HEK293 (cell line): ENCODE measurements at regions not wholly inside any gene's neighbourhood (a gene's known extent, or its start where the extent isn't known, plus 50 kb on each side); places are given as distances from the start of the nearest gene placed in this dataset.

Source experiments
- CTCF ChIA-PET: fragments of 350-600 bp; formaldehyde crosslinking; extraction: SDS; loops from one replicate; lab custom pipeline; 2021; ENCODE audit warnings: antibody characterized with exemption; lab: Yijun Ruan, JAX
- POLR2A ChIA-PET: fragments of 300-600 bp; formaldehyde crosslinking; extraction: SDS; loops from one replicate; lab custom pipeline; 2020; ENCODE audit warnings: antibody characterized with exemption, inconsistent platforms; lab: Yijun Ruan, JAX
- H3K27ac ChIP-seq: fragments of 200-500 bp; sonication (Bioruptor generic); 2 replicates; pipeline ENCODE4 v1.5.1; 2014; ENCODE audit warnings: low read depth, low read length, control low read depth, inconsistent platforms; ENCODE audit errors: extremely low read depth
- H3K36me3 ChIP-seq, 2 experiments: fragments of 200-500 bp in 1 of 2; sonication (Bioruptor generic) in 1 of 2; 1 replicate in 1 of 2; 2 replicates in 1 of 2; pipeline ENCODE4 v1.5.1; 2014 to 2017; ENCODE audit warnings: inconsistent platforms in 2 of 2, low read length in 2 of 2; ENCODE audit not compliant: control insufficient read depth in 2 of 2, insufficient read depth in 1 of 2
- H3K4me1 ChIP-seq: fragments of 200-500 bp; sonication (Bioruptor generic); 2 replicates; pipeline ENCODE4 v1.5.1; 2014; ENCODE audit warnings: mild to moderate bottlenecking, low read length, inconsistent platforms; ENCODE audit not compliant: control insufficient read depth, insufficient read depth
- H3K4me3 ChIP-seq: 2 replicates; pipeline ENCODE4 v1.5.1; 2011; ENCODE audit warnings: low read depth, mild to moderate bottlenecking, control low read depth, low read length, moderate library complexity
- H3K9me3 ChIP-seq: fragments of 200-500 bp; sonication (Bioruptor generic); 2 replicates; pipeline ENCODE4 v1.5.1; 2014; ENCODE audit warnings: low read depth, low read length, inconsistent platforms; ENCODE audit not compliant: control insufficient read depth, insufficient read depth
- GLIS2 ChIP-seq: fragments of 450-650 bp; formaldehyde crosslinking; IDR thresholded peaks from 2 replicates; pipeline ENCODE4 v1.5.1; 2016; ENCODE audit warnings: missing biosample characterization, missing genetic modification characterization
- HOXC10 ChIP-seq: sonication (generic); formaldehyde crosslinking; IDR thresholded peaks from 2 replicates; pipeline ENCODE4 v1.8.1; 2023; ENCODE audit warnings: mild to moderate bottlenecking, missing genetic modification reagents
- KLF9 ChIP-seq: fragments of 450-650 bp; formaldehyde crosslinking; IDR thresholded peaks from 2 replicates; pipeline ENCODE4 v1.5.1; 2016; ENCODE audit warnings: missing biosample characterization, missing genetic modification characterization, low read depth
- TRIM28 ChIP-seq: IDR thresholded peaks from 2 replicates; pipeline ENCODE4 v1.6.1; 2011; ENCODE audit warnings: low read length, control low read depth, borderline replicate concordance
- ZBTB7A ChIP-seq: fragments of 450-650 bp; formaldehyde crosslinking; IDR thresholded peaks from 2 replicates; pipeline ENCODE4 v1.5.1; 2016; ENCODE audit warnings: low read depth, missing biosample characterization, missing genetic modification characterization
- ZFP3 ChIP-seq: fragments of 450-650 bp; formaldehyde crosslinking; IDR thresholded peaks from 2 replicates; pipeline ENCODE4 v1.5.1; 2016; ENCODE audit warnings: low read depth, missing biosample characterization, missing genetic modification characterization
- ZNF16 ChIP-seq: fragments of 450-650 bp; formaldehyde crosslinking; IDR thresholded peaks from 2 replicates; pipeline ENCODE4 v1.5.1; 2016; ENCODE audit warnings: low read depth, missing biosample characterization, missing genetic modification characterization
- ZNF174 ChIP-seq: fragments of 450-650 bp; formaldehyde crosslinking; IDR thresholded peaks from 2 replicates; pipeline ENCODE4 v1.5.0; 2017; ENCODE audit warnings: missing biosample characterization, mild to moderate bottlenecking, missing genetic modification characterization
- ZNF23 ChIP-seq: fragments of 450-650 bp; formaldehyde crosslinking; IDR thresholded peaks from 2 replicates; pipeline ENCODE4 v1.5.1; 2016; ENCODE audit warnings: missing biosample characterization, missing genetic modification characterization, borderline replicate concordance
- ZNF416 ChIP-seq: fragments of 450-650 bp; formaldehyde crosslinking; IDR thresholded peaks from 2 replicates; pipeline ENCODE4 v1.5.1; 2016; ENCODE audit warnings: missing biosample characterization, missing genetic modification characterization
- ZNF48 ChIP-seq: fragments of 450-650 bp; formaldehyde crosslinking; IDR thresholded peaks from 2 replicates; pipeline ENCODE4 v1.5.1; 2016; ENCODE audit warnings: missing biosample characterization, missing genetic modification characterization
- ZNF600 ChIP-seq: fragments of 450-650 bp; formaldehyde crosslinking; IDR thresholded peaks from 2 replicates; pipeline ENCODE4 v1.5.1; 2016; ENCODE audit warnings: missing biosample characterization, missing genetic modification characterization
- ZNF621 ChIP-seq: fragments of 450-650 bp; formaldehyde crosslinking; IDR thresholded peaks from 2 replicates; pipeline ENCODE4 v1.5.1; 2017; ENCODE audit warnings: missing biosample characterization, missing genetic modification characterization
- ZNF623 ChIP-seq: fragments of 450-650 bp; formaldehyde crosslinking; IDR thresholded peaks from 2 replicates; pipeline ENCODE4 v1.5.1; 2016; ENCODE audit warnings: missing biosample characterization, missing genetic modification characterization
- ZNF707 ChIP-seq: fragments of 450-650 bp; formaldehyde crosslinking; IDR thresholded peaks from 2 replicates; pipeline ENCODE4 v1.5.1; 2016; ENCODE audit warnings: missing biosample characterization, missing genetic modification characterization
- ZNF768 ChIP-seq: fragments of 450-650 bp; formaldehyde crosslinking; IDR thresholded peaks from 2 replicates; pipeline ENCODE4 v1.5.1; 2018; ENCODE audit warnings: missing biosample characterization, mild to moderate bottlenecking, missing genetic modification characterization
- ZSCAN4 ChIP-seq: fragments of 450-650 bp; formaldehyde crosslinking; IDR thresholded peaks from 2 replicates; pipeline ENCODE4 v1.5.1; 2017; ENCODE audit warnings: missing biosample characterization, missing genetic modification characterization
- TF ChIP-seq, protein P1 (sequence below): fragments of 450-650 bp; formaldehyde crosslinking; IDR thresholded peaks from 2 replicates; pipeline ENCODE4 v1.5.1; 2016; ENCODE audit warnings: missing biosample characterization, missing genetic modification characterization, low read depth
- TF ChIP-seq, protein P2 (sequence below): fragments of 450-650 bp; formaldehyde crosslinking; IDR thresholded peaks from 2 replicates; pipeline ENCODE4 v1.5.1; 2017; ENCODE audit warnings: missing biosample characterization, mild to moderate bottlenecking, missing genetic modification characterization, moderate library complexity
- TF ChIP-seq, protein P3 (sequence below): fragments of 450-650 bp; formaldehyde crosslinking; IDR thresholded peaks from 2 replicates; pipeline ENCODE4 v1.5.1; 2016; ENCODE audit warnings: missing biosample characterization, missing genetic modification characterization
- TF ChIP-seq, protein P4 (sequence below): fragments of 450-650 bp; formaldehyde crosslinking; IDR thresholded peaks from 2 replicates; pipeline ENCODE4 v1.5.1; 2016; ENCODE audit warnings: missing biosample characterization, missing genetic modification characterization

GRCh38 chr12:123059500-123059899, 79.0 kb downstream of the ARL6IP4 start (continued):
- TF ChIP-seq ZSCAN4 (tag by site-specific recombination) (no peak), TRIM28 (no peak)

DNA sequence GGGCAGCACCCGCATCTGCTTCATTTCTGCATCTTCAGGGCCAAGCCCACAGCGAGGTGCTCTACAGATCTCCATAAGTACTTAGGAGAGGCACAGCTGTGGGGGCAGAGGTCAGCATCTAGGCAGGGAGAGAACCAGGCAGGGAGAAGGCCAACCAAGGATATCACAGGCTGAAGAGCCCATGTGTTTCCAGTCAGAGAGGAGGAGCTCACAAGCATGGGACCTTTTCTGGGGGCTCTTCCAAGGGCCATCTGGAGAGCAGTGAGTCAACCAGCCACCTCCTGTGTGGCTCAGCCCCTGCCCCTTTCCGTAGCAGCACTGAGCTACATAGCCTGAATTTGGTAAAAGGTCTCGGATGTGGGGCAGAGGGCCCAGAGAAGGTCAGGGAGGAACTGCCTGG, 78.5 kb downstream of the ARL6IP4 start:
- ChIA-PET CTCF (interaction anchor here (0.7 to 1.6 kb wide), 2 partner anchors 15 to 62 kb away, joined by 3 to 4 read pairs; no protein-coding TSS in a partner anchor), POLR2A (interaction anchor here (1.6 kb wide), 1 partner anchor 11 kb away, joined by 5 read pairs; no protein-coding TSS in a partner anchor)
- H3K36me3 ChIP-seq, result no peaks in the 10 kb centered on the region
- H3K9me3 ChIP-seq, result no peaks in the 10 kb centered on the region
- no peak overlapping the region for H3K27ac ChIP-seq
- TF ChIP-seq, protein P1, sequence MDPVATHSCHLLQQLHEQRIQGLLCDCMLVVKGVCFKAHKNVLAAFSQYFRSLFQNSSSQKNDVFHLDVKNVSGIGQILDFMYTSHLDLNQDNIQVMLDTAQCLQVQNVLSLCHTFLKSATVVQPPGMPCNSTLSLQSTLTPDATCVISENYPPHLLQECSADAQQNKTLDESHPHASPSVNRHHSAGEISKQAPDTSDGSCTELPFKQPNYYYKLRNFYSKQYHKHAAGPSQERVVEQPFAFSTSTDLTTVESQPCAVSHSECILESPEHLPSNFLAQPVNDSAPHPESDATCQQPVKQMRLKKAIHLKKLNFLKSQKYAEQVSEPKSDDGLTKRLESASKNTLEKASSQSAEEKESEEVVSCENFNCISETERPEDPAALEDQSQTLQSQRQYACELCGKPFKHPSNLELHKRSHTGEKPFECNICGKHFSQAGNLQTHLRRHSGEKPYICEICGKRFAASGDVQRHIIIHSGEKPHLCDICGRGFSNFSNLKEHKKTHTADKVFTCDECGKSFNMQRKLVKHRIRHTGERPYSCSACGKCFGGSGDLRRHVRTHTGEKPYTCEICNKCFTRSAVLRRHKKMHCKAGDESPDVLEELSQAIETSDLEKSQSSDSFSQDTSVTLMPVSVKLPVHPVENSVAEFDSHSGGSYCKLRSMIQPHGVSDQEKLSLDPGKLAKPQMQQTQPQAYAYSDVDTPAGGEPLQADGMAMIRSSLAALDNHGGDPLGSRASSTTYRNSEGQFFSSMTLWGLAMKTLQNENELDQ (tag by site-specific recombination), result no peak
- TF ChIP-seq, protein P2, sequence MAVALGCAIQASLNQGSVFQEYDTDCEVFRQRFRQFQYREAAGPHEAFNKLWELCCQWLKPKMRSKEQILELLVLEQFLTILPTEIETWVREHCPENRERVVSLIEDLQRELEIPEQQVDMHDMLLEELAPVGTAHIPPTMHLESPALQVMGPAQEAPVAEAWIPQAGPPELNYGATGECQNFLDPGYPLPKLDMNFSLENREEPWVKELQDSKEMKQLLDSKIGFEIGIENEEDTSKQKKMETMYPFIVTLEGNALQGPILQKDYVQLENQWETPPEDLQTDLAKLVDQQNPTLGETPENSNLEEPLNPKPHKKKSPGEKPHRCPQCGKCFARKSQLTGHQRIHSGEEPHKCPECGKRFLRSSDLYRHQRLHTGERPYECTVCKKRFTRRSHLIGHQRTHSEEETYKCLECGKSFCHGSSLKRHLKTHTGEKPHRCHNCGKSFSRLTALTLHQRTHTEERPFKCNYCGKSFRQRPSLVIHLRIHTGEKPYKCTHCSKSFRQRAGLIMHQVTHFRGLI (tag by site-specific recombination), result peak; percentile 75
- TF ChIP-seq, all 188 proteins: peak for 1
- H3K4me1 ChIP-seq, result no peaks in the 10 kb centered on the region
- H3K4me3 ChIP-seq, result no peak overlapping the region

- Histone ChIP-seq H3K4me1 (no peaks in the 10 kb centered on the region), H3K9me3 (no peaks in the 10 kb centered on the region), H3K4me3 (no peak overlapping the region), H3K27ac (no peak overlapping the region), H3K36me3 (no peaks in the 10 kb centered on the region)
- CTCF ChIA-PET, result interaction anchor here (1.6 kb wide), 1 partner anchor 15 kb away, joined by 4 read pairs; no protein-coding TSS in a partner anchor
- TF ChIP-seq, protein P3, sequence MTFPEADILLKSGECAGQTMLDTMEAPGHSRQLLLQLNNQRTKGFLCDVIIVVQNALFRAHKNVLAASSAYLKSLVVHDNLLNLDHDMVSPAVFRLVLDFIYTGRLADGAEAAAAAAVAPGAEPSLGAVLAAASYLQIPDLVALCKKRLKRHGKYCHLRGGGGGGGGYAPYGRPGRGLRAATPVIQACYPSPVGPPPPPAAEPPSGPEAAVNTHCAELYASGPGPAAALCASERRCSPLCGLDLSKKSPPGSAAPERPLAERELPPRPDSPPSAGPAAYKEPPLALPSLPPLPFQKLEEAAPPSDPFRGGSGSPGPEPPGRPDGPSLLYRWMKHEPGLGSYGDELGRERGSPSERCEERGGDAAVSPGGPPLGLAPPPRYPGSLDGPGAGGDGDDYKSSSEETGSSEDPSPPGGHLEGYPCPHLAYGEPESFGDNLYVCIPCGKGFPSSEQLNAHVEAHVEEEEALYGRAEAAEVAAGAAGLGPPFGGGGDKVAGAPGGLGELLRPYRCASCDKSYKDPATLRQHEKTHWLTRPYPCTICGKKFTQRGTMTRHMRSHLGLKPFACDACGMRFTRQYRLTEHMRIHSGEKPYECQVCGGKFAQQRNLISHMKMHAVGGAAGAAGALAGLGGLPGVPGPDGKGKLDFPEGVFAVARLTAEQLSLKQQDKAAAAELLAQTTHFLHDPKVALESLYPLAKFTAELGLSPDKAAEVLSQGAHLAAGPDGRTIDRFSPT (tag by site-specific recombination), result no peak
- TF ChIP-seq ZNF623 (tag by site-specific recombination) (no peak), ZNF23 (tag by site-specific recombination) (no peak), ZNF48 (tag by site-specific recombination) (no peak), ZNF621 (tag by site-specific recombination) (no peak), ZNF707 (no peak), HOXC10 (CRISPR knock-in tag) (no peak), ZBTB7A (tag by site-specific recombination) (no peak), ZFP3 (tag by site-specific recombination) (no peak), ZNF16 (tag by site-specific recombination) (no peak), ZNF174 (tag by site-specific recombination) (no peak), ZNF600 (tag by site-specific recombination) (no peak), KLF9 (tag by site-specific recombination) (no peak), ZNF416 (tag by site-specific recombination) (no peak), ZNF768 (no peak), GLIS2 (tag by site-specific recombination) (no peak)
- TF ChIP-seq, protein P4, sequence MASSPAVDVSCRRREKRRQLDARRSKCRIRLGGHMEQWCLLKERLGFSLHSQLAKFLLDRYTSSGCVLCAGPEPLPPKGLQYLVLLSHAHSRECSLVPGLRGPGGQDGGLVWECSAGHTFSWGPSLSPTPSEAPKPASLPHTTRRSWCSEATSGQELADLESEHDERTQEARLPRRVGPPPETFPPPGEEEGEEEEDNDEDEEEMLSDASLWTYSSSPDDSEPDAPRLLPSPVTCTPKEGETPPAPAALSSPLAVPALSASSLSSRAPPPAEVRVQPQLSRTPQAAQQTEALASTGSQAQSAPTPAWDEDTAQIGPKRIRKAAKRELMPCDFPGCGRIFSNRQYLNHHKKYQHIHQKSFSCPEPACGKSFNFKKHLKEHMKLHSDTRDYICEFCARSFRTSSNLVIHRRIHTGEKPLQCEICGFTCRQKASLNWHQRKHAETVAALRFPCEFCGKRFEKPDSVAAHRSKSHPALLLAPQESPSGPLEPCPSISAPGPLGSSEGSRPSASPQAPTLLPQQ (tag by site-specific recombination), result no peak
- POLR2A ChIA-PET, result interaction anchor here (1.6 kb wide), 1 partner anchor 12 kb away, joined by 5 read pairs; no protein-coding TSS in a partner anchor
Measured at GRCh38 chr12:123058481-123058880, 78.0 kb downstream of the ARL6IP4 start.
